OCI-LY7 (cell line): ENCODE measurements at regions not wholly inside any gene's neighbourhood (a gene's known extent, or its start where the extent isn't known, plus 50 kb on each side); places are given as distances from the start of the nearest gene placed in this dataset.

Experiments
- BruUV-seq: library from RNA; stranded (reverse); fragments of 400-500 nt; replicated peaks from 2 replicates; lab custom pipeline; 2021; lab: Mats Ljungman, UMichigan
- CTCF ChIA-PET: fragments of 300-600 bp; sonication (Branson Sonifier 250); formaldehyde crosslinking; loops from one replicate; lab custom pipeline; 2022; ENCODE audit warnings: antibody characterized with exemption; ENCODE audit not compliant: unreplicated experiment; lab: Charles Lee
- POLR2A ChIA-PET: fragments of 300-600 bp; sonication (Branson Sonifier 250); formaldehyde crosslinking; loops from one replicate; lab custom pipeline; 2022; ENCODE audit warnings: antibody characterized with exemption; lab: Charles Lee
- DNase-seq: peaks from one replicate; pipeline ENCODE4 v3.0.0-alpha.2; 2015; ENCODE audit warnings: low spot score
- H2AFZ ChIP-seq: fragments of 200-600 bp; sonication (generic), shearing (Covaris generic); 2 replicates; pipeline ENCODE4 v1.6.1; 2014; ENCODE audit warnings: mild to moderate bottlenecking, antibody characterized with exemption, low read length, moderate library complexity
- H3K27ac ChIP-seq: fragments of 200-600 bp; sonication (generic); 2 replicates; pipeline ENCODE4 v1.5.1; 2014; ENCODE audit warnings: mixed run types, low read depth, mild to moderate bottlenecking, moderate library complexity, low read length, inconsistent platforms; ENCODE audit not compliant: poor library complexity, severe bottlenecking
- H3K36me3 ChIP-seq: fragments of 200-600 bp; sonication (generic); 2 replicates; pipeline ENCODE4 v1.6.1; 2014; ENCODE audit warnings: mild to moderate bottlenecking, antibody characterized with exemption, low read length, moderate library complexity, mixed read lengths; ENCODE audit not compliant: insufficient read depth
- H3K4me1 ChIP-seq: fragments of 200-600 bp; sonication (generic); 2 replicates; pipeline ENCODE4 v1.5.1; 2014; ENCODE audit warnings: mild to moderate bottlenecking, low read length; ENCODE audit not compliant: insufficient read depth, poor library complexity, severe bottlenecking
- H3K4me2 ChIP-seq: fragments of 200-600 bp; sonication (generic); 2 replicates; pipeline ENCODE4 v1.6.1; 2014; ENCODE audit warnings: mild to moderate bottlenecking, low read length
- H3K4me3 ChIP-seq: fragments of 200-600 bp; sonication (generic); 2 replicates; pipeline ENCODE4 v1.5.1; 2014; ENCODE audit warnings: mild to moderate bottlenecking, low read depth, low read length; ENCODE audit not compliant: poor library complexity, severe bottlenecking
- H3K79me2 ChIP-seq: fragments of 200-600 bp; sonication (generic); 2 replicates; pipeline ENCODE4 v1.6.1; 2016; ENCODE audit warnings: low read depth, mild to moderate bottlenecking, low read length, moderate library complexity, mixed read lengths; ENCODE audit not compliant: insufficient read depth
- H3K9me2 ChIP-seq: fragments of 200-600 bp; sonication (generic); 2 replicates; pipeline ENCODE4 v1.6.1; 2016; ENCODE audit warnings: mild to moderate bottlenecking, low read length, mixed read lengths; ENCODE audit not compliant: insufficient read depth
- H3K9me3 ChIP-seq: fragments of 200-600 bp; sonication (generic); 2 replicates; pipeline ENCODE4 v1.6.1; 2014; ENCODE audit warnings: mild to moderate bottlenecking, mixed run types, low read length, mixed read lengths
- H4K20me1 ChIP-seq: fragments of 200-600 bp; sonication (generic); 2 replicates; pipeline ENCODE4 v1.6.1; 2014; ENCODE audit warnings: mild to moderate bottlenecking, antibody characterized with exemption, low read length, moderate library complexity, mixed read lengths; ENCODE audit not compliant: insufficient read depth
- CTCF ChIP-seq: fragments of 200-600 bp; sonication (generic); conservative IDR thresholded peaks from 2 replicates; pipeline ENCODE4 v1.5.1; 2014; ENCODE audit warnings: mild to moderate bottlenecking, antibody characterized with exemption, low read length, moderate library complexity, mixed read lengths
- EZH2phosphoT487 ChIP-seq: fragments of 200-600 bp; sonication (generic); IDR thresholded peaks from 2 replicates; pipeline ENCODE4 v1.6.1; 2018; ENCODE audit warnings: low read depth, borderline replicate concordance, mild to moderate bottlenecking, mixed run types, antibody characterized with exemption, low read length, moderate library complexity, mixed read lengths
- intact Hi-C: fragments of 100-400 bp; cut with micrococcal nuclease; formaldehyde crosslinking; loops from one replicate; pipeline ENCODE4 v1.10.0; 2022; ENCODE audit not compliant: unreplicated experiment

GRCh38 chr3:167958141-167958540 lies 137.6 kb downstream of the GOLIM4 start:
- Histone ChIP-seq H3K79me2 (no peaks in the 10 kb centered on the region), H3K4me3 (no peak overlapping the region), H3K9me2 (no peaks in the 10 kb centered on the region), H3K27ac (no peak overlapping the region), H3K4me1 (no peaks in the 10 kb centered on the region), H2AFZ (no peak overlapping the region), H3K4me2 (no peak overlapping the region), H3K36me3 (no peaks in the 10 kb centered on the region), H3K9me3 (no peaks in the 10 kb centered on the region), H4K20me1 (no peaks in the 10 kb centered on the region)
- intact Hi-C loops: no loop called here
- TF ChIP-seq EZH2phosphoT487 (no peak), CTCF (no peak)
- ChIA-PET CTCF (no interaction called here), POLR2A (interaction anchor here (0.5 to 0.7 kb wide), 3 partner anchors 27 to 811 kb away, joined by 3 to 8 read pairs (median 3); no protein-coding TSS in a partner anchor)
- no peak for DNase-seq
- BruUV-seq: no TSS peak

DNA sequence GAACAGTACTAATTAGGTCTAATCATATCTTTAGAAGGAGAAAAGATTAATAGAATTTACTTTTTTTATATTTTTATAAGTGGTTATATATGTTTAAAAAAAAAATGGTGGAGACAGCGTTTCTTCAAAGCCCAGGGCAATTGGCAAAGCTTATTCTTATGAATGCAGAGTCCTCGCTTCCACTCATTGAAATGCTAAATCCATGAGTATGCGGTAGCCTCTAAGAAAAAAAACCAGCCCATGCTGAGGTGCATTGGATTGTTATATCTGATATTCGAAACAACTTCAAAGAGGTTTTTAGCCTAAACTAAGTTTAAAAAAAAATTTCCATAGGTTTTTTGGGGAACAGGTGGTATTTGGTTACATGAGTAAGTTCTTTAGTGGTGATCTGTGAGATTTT lies 142.8 kb downstream of the GOLIM4 start:
- no peak overlapping the region for H3K4me3 ChIP-seq
- no peaks in the 10 kb centered on the region for H3K9me2 ChIP-seq
- no peaks in the 10 kb centered on the region for H3K9me3 ChIP-seq
- intact Hi-C loops: no loop called here
- no peaks in the 10 kb centered on the region for H3K4me1 ChIP-seq
- no peak overlapping the region for H3K27ac ChIP-seq
- H2AFZ ChIP-seq: no peak overlapping the region
- no TSS peak for BruUV-seq
- TF ChIP-seq CTCF: no peak
- TF ChIP-seq EZH2phosphoT487: no peak
- POLR2A ChIA-PET: no interaction called here
- CTCF ChIA-PET: no interaction called here
- no peak overlapping the region for H3K4me2 ChIP-seq
- H4K20me1 ChIP-seq: no peaks in the 10 kb centered on the region
- H3K36me3 ChIP-seq: no peaks in the 10 kb centered on the region
- H3K79me2 ChIP-seq: no peaks in the 10 kb centered on the region
- no peak for DNase-seq

GRCh38 chr3:167950212-167950611 lies 145.5 kb downstream of the GOLIM4 start:
- Histone ChIP-seq H3K4me3 (no peak overlapping the region), H3K4me2 (no peak overlapping the region), H4K20me1 (no peaks in the 10 kb centered on the region), H3K27ac (no peak overlapping the region), H2AFZ (no peak overlapping the region), H3K4me1 (no peaks in the 10 kb centered on the region), H3K79me2 (no peaks in the 10 kb centered on the region), H3K36me3 (no peaks in the 10 kb centered on the region), H3K9me3 (no peaks in the 10 kb centered on the region), H3K9me2 (no peaks in the 10 kb centered on the region)
- ChIA-PET POLR2A (interaction anchor here (1.0 to 1.4 kb wide), 3 partner anchors 12 to 75 kb away, joined by 3 to 7 read pairs (median 3); no protein-coding TSS in a partner anchor), CTCF (no interaction called here)
- no TSS peak for BruUV-seq
- intact Hi-C loops: no loop called here
- no peak for TF ChIP-seq CTCF
- TF ChIP-seq EZH2phosphoT487: no peak
- DNase-seq: no peak
